GM23248 (cell line): ENCODE measurements at regions not wholly inside any gene's neighbourhood (a gene's known extent, or its start where the extent isn't known, plus 50 kb on each side); places are given as distances from the start of the nearest gene placed in this dataset.

Experiments used
- EZH2 ChIP-seq: fragments of 200-600 bp; sonication (generic); IDR thresholded peaks from 2 replicates; pipeline ENCODE4 v1.6.1; 2018; ENCODE audit warnings: antibody characterized with exemption, mild to moderate bottlenecking; ENCODE audit not compliant: insufficient read depth, poor library complexity, severe bottlenecking
- EZH2phosphoT487 ChIP-seq: fragments of 200-600 bp; sonication (generic); IDR thresholded peaks from 2 replicates; pipeline ENCODE4 v1.6.1; 2018; ENCODE audit warnings: antibody characterized with exemption, moderate library complexity, mild to moderate bottlenecking, low read depth; ENCODE audit not compliant: insufficient read depth

DNA sequence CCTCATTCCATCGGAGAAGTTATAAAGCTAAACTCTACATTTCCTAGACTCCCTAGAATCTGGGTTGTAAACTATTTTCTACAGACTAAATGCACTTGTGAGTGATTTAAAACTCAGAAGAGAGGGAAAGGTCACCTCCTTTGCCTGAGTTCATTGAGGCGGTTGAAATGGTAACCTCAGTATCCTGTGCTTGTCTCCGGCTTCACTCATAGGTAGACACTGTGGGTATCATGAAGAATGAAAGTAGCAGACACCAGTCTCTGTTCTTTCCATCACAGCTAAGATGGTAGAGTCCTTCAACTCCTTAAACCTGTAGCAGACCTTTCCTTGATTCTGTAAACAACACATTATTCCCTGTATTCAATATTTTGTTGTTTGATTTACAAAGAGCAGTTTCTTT, 291.3 kb upstream of the ANKRD50 start:
- TF ChIP-seq EZH2 = no peak
- no peak for TF ChIP-seq EZH2phosphoT487
